K562 (cell line): ENCODE measurements at regions not wholly inside any gene's neighbourhood (a gene's known extent, or its start where the extent isn't known, plus 50 kb on each side); places are given as distances from the start of the nearest gene placed in this dataset.

Experiments
- ATAC-seq: fragments of 200-7000 bp; cut with Tn5 transposase; 3 replicates; pipeline ENCODE4 v1.9.1; 2020; ENCODE audit warnings: moderate library complexity
- BruUV-seq: library from RNA; stranded (reverse); fragments of 400-500 nt; replicated peaks from 2 replicates; lab custom pipeline; 2021; lab: Mats Ljungman, UMichigan
- CTCF ChIA-PET: fragments of 300-600 bp; formaldehyde crosslinking; extraction: SDS; loops from one replicate; lab custom pipeline; 2021; ENCODE audit warnings: low intra/inter-chr PET ratio; lab: Yijun Ruan, JAX
- POLR2A ChIA-PET: fragments of 300-600, 350-650 bp; sonication (Branson Sonifier 250); formaldehyde crosslinking; extraction: SDS; loops from one replicate; lab custom pipeline; 2021; ENCODE audit warnings: antibody characterized with exemption, inconsistent platforms; lab: Yijun Ruan, JAX
- DNase-seq, 4 experiments: peaks; one replicate each; pipeline versions ENCODE4 v3.0.0 to v3.0.0-alpha.2; 2011 to 2018; ENCODE audit warnings: low spot score in 3 of 4, mixed read lengths in 3 of 4; ENCODE audit errors: extremely low read depth in 1 of 4
- FAIRE-seq: peaks from 2 replicates; lab custom pipeline; 2011; peaks lifted over from hg19 to GRCh38; lab: Jason Lieb, UNC
- H2AFZ ChIP-seq: 2 replicates; pipeline ENCODE4 v1.6.0; 2011; ENCODE audit warnings: low read depth, low read length, control low read depth, inconsistent platforms
- H3K27ac ChIP-seq: fragments of 200-600 bp; 3 replicates; pipeline ENCODE4 v1.8.0; 2011; ENCODE audit warnings: low read depth, mild to moderate bottlenecking, control low read depth, inconsistent platforms, low read length, moderate library complexity, mixed read lengths; ENCODE audit errors: extremely low read depth
- H3K27me3 ChIP-seq, 2 experiments: fragments of 300-600 bp in 1 of 2; 2 replicates in 1 of 2; 3 replicates in 1 of 2; pipeline versions ENCODE4 v1.6.0 to v1.8.0; 2011; ENCODE audit warnings: inconsistent platforms in 2 of 2, low read length in 2 of 2, mild to moderate bottlenecking in 1 of 2, mixed read lengths in 1 of 2, moderate library complexity in 1 of 2; ENCODE audit not compliant: control insufficient read depth in 2 of 2, insufficient read depth in 2 of 2
- H3K36me3 ChIP-seq: fragments of 300-600 bp; 3 replicates; pipeline ENCODE4 v1.8.0; 2011; ENCODE audit warnings: mild to moderate bottlenecking, low read length, inconsistent platforms; ENCODE audit not compliant: control insufficient read depth, insufficient read depth
- H3K4me1 ChIP-seq, 2 experiments: fragments of 200-600 bp in 1 of 2; replicated peaks in 1 of 2; 2 replicates in 1 of 2; 3 replicates in 1 of 2; pipeline versions ENCODE4 v1.5.1 to v1.8.0; 2011; ENCODE audit warnings: inconsistent platforms in 2 of 2, low read length in 2 of 2, mild to moderate bottlenecking in 1 of 2, mixed read lengths in 1 of 2, moderate library complexity in 1 of 2; ENCODE audit not compliant: control insufficient read depth in 2 of 2, insufficient read depth in 2 of 2
- H3K4me2 ChIP-seq: 2 replicates; pipeline ENCODE4 v1.6.1; 2011; ENCODE audit warnings: low read length, control low read depth, inconsistent platforms, mixed read lengths; ENCODE audit not compliant: insufficient read depth
- H3K4me3 ChIP-seq: fragments of 200-600 bp; sonication (generic), shearing (Covaris generic); 2 replicates; pipeline ENCODE4 v1.5.1; 2016; ENCODE audit warnings: control low read depth, inconsistent platforms
- H3K79me2 ChIP-seq: fragments of 200-600 bp; 3 replicates; pipeline ENCODE4 v1.8.0; 2011; ENCODE audit warnings: low read length, inconsistent platforms; ENCODE audit not compliant: control insufficient read depth, insufficient read depth
- H3K9ac ChIP-seq, 2 experiments: 2 replicates each; pipeline versions ENCODE4 v1.6.0 to v1.6.1; 2011; ENCODE audit warnings: low read depth in 2 of 2, low read length in 2 of 2, control low read depth in 1 of 2, inconsistent platforms in 1 of 2, mild to moderate bottlenecking in 1 of 2, mixed read lengths in 1 of 2; ENCODE audit not compliant: insufficient read depth in 1 of 2
- H3K9me1 ChIP-seq: one replicate; pipeline ENCODE4 v1.6.0; 2011; ENCODE audit warnings: inconsistent platforms, mild to moderate bottlenecking, low read length, moderate library complexity; ENCODE audit not compliant: control insufficient read depth, insufficient read depth
- H3K9me3 ChIP-seq: replicated peaks from 2 replicates; pipeline ENCODE4 v1.5.1; 2011; ENCODE audit warnings: low read depth, low read length, inconsistent platforms; ENCODE audit not compliant: control insufficient read depth, insufficient read depth
- H4K20me1 ChIP-seq: replicated peaks from 2 replicates; pipeline ENCODE4 v1.6.1; 2011; ENCODE audit warnings: low read length, inconsistent platforms, mixed read lengths; ENCODE audit not compliant: control insufficient read depth, insufficient read depth
- CHD1 ChIP-seq: fragments of 200-600 bp; sonication (generic); IDR thresholded peaks from one replicate; pipeline ENCODE4 v1.6.1; 2012; ENCODE audit warnings: mild to moderate bottlenecking, moderate library complexity, low read length, inconsistent platforms
- HMG20A ChIP-seq: fragments of 450-650 bp; formaldehyde crosslinking; conservative IDR thresholded peaks from 2 replicates; pipeline ENCODE4 v1.4.0; 2020; ENCODE audit warnings: mild to moderate bottlenecking, mixed read lengths
- KAT2B ChIP-seq: IDR thresholded peaks from one replicate; pipeline ENCODE4 v1.6.1; 2012; ENCODE audit warnings: low read depth, mild to moderate bottlenecking, control low read depth, inconsistent platforms, low read length, moderate library complexity
- LCOR ChIP-seq: sonication (generic); formaldehyde crosslinking; IDR thresholded peaks from 2 replicates; pipeline ENCODE4 v1.8.0; 2022; ENCODE audit warnings: mild to moderate bottlenecking, missing genetic modification reagents
- NCOA4 ChIP-seq: fragments of 450-650 bp; IDR thresholded peaks from 2 replicates; pipeline ENCODE4 v1.6.1; 2018; ENCODE audit warnings: mild to moderate bottlenecking; ENCODE audit not compliant: partially characterized antibody
- PHB2 ChIP-seq: fragments of 450-650 bp; IDR thresholded peaks from 2 replicates; pipeline ENCODE4 v1.6.1; 2017; ENCODE audit warnings: low read depth
- RBM34 ChIP-seq: fragments of 200-400 bp; formaldehyde crosslinking; IDR thresholded peaks from 2 replicates; pipeline ENCODE4 v1.6.1; 2018; ENCODE audit warnings: low read length, borderline replicate concordance; ENCODE audit not compliant: insufficient read depth
- SMAD4 ChIP-seq: fragments of 250-450 bp; sonication (Bioruptor Pico); conservative IDR thresholded peaks from 2 replicates; pipeline ENCODE4 v1.8.0; 2021; ENCODE audit warnings: inconsistent platforms, mild to moderate bottlenecking, moderate library complexity
- TAF7 ChIP-seq: fragments of 450-650 bp; IDR thresholded peaks from 2 replicates; pipeline ENCODE4 v1.6.1; 2016; ENCODE audit warnings: missing genetic modification characterization, missing compliant biosample characterization
- ZKSCAN8 ChIP-seq: fragments of 200-800 bp; sonication (Bioruptor generic); IDR thresholded peaks from 2 replicates; pipeline ENCODE4 v1.6.1; 2016; ENCODE audit warnings: missing genetic modification characterization, missing compliant biosample characterization
- ZNF23 ChIP-seq: fragments of 250-450 bp; sonication (Bioruptor Pico); IDR thresholded peaks from 2 replicates; pipeline ENCODE4 v1.4.0; 2020; ENCODE audit warnings: mild to moderate bottlenecking
- WGBS: fragments of 100-300 bp; shearing (Covaris generic); methylation state at CpG from one replicate; pipeline ENCODE4 v1.1.6; 2016; ENCODE audit warnings: low coverage, mixed read lengths; ENCODE audit not compliant: insufficient coverage; ENCODE audit errors: missing lambda C conversion rate; 5-methylcytosine and 5-hydroxymethylcytosine counted together
- in situ Hi-C: fragments of 300-500 bp; cut with MboI; formaldehyde crosslinking; loops from 4 replicates; pipeline ENCODE4 v1.15.0; 2018; ENCODE audit warnings: inconsistent platforms, mixed read lengths
- intact Hi-C: fragments of 100-400 bp; cut with micrococcal nuclease; formaldehyde crosslinking; loops from 2 replicates; pipeline ENCODE4 v1.14.2; 2022
- TF ChIP-seq, protein P1 (sequence below): fragments of 450-650 bp; formaldehyde crosslinking; IDR thresholded peaks from 2 replicates; pipeline ENCODE4 v1.4.0; 2022; ENCODE audit warnings: mild to moderate bottlenecking, moderate library complexity
- TF ChIP-seq, protein P2 (sequence below): fragments of 250-450 bp; sonication (Bioruptor Pico); IDR thresholded peaks from 2 replicates; pipeline ENCODE4 v1.8.0; 2022; ENCODE audit warnings: moderate library complexity, mild to moderate bottlenecking, inconsistent platforms
- TF ChIP-seq, protein P3 (sequence below): sonication (generic); formaldehyde crosslinking; IDR thresholded peaks from 2 replicates; pipeline ENCODE4 v1.9.0; 2022; ENCODE audit warnings: mild to moderate bottlenecking, missing genetic modification reagents
- TF ChIP-seq, protein P4 (sequence below), 3 experiments: fragments of 200-800 bp in 1 of 3; sonication (Bioruptor generic) in 1 of 3; sonication (generic) in 1 of 3; formaldehyde crosslinking in 1 of 3; IDR thresholded peaks; 2 replicates each; pipeline versions ENCODE4 v1.6.1 to v1.8.0; 2016 to 2022; ENCODE audit warnings: mild to moderate bottlenecking in 2 of 3, missing compliant biosample characterization in 2 of 3, missing genetic modification characterization in 2 of 3, missing genetic modification reagents in 1 of 3

DNA sequence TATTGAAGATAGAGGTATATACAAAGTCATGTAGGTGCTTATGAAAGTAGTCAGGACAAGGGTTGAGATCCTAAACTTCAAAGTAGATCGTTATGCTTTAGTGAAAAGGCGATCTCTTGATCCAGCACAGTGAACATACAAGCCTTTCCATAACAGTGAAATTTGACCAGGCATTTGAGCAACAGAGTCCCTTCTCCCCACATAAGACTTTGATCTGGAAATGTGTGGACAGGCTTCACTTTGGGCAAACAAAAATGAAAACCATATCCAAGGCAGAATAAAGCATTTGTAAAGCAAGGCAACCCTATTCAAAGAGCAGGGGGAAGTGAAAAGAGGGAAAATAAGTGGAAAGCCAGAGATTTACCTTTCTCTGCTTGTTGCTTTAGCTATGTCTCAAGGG is 311.9 kb upstream of the SORCS1 start:
- no peaks in the 10 kb centered on the region for H3K4me1 ChIP-seq
- in situ Hi-C loops (no loop called here), intact Hi-C loops (no loop called here)
- no peaks in the 10 kb centered on the region for H3K9me1 ChIP-seq
- no peak overlapping the region for H3K27ac ChIP-seq
- H3K4me2 ChIP-seq, result no peak overlapping the region
- no TSS peak for BruUV-seq
- H3K27me3 ChIP-seq, result no peaks in the 10 kb centered on the region
- H3K36me3 ChIP-seq, result no peaks in the 10 kb centered on the region
- no peaks in the 10 kb centered on the region for H3K79me2 ChIP-seq
- H3K4me3 ChIP-seq, result no peak overlapping the region
- WGBS, result 0% methylated on average over 2 of the region's 2 CpGs
- no peak for DNase-seq
- H2AFZ ChIP-seq, result no peak overlapping the region
- ATAC-seq, result no peak
- H3K9ac ChIP-seq, result no peak overlapping the region
- POLR2A ChIA-PET, result no interaction called here
- H4K20me1 ChIP-seq, result no peaks in the 10 kb centered on the region
- no peaks in the 10 kb centered on the region for H3K9me3 ChIP-seq
- CTCF ChIA-PET, result no interaction called here
- TF ChIP-seq, protein P1, sequence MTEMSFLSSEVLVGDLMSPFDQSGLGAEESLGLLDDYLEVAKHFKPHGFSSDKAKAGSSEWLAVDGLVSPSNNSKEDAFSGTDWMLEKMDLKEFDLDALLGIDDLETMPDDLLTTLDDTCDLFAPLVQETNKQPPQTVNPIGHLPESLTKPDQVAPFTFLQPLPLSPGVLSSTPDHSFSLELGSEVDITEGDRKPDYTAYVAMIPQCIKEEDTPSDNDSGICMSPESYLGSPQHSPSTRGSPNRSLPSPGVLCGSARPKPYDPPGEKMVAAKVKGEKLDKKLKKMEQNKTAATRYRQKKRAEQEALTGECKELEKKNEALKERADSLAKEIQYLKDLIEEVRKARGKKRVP, result no peak
- TF ChIP-seq, protein P2, sequence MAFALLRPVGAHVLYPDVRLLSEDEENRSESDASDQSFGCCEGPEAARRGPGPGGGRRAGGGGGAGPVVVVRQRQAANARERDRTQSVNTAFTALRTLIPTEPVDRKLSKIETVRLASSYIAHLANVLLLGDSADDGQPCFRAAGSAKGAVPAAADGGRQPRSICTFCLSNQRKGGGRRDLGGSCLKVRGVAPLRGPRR, result no peak
- TF ChIP-seq RBM34, result no peak
- no peak for TF ChIP-seq TAF7 (tag)
- no peak for TF ChIP-seq LCOR (CRISPR knock-in tag)
- no peak for TF ChIP-seq ZNF23 (CRISPR knock-in tag)
- no peak for TF ChIP-seq NCOA4
- no peak for TF ChIP-seq KAT2B
- TF ChIP-seq, protein P3, sequence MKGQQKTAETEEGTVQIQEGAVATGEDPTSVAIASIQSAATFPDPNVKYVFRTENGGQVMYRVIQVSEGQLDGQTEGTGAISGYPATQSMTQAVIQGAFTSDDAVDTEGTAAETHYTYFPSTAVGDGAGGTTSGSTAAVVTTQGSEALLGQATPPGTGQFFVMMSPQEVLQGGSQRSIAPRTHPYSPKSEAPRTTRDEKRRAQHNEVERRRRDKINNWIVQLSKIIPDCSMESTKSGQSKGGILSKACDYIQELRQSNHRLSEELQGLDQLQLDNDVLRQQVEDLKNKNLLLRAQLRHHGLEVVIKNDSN, result no peak
- no peak for TF ChIP-seq ZKSCAN8
- no peak for TF ChIP-seq SMAD4 (CRISPR knock-in tag)
- TF ChIP-seq PHB2, result no peak
- no peak for TF ChIP-seq CHD1
- TF ChIP-seq, protein P4, sequence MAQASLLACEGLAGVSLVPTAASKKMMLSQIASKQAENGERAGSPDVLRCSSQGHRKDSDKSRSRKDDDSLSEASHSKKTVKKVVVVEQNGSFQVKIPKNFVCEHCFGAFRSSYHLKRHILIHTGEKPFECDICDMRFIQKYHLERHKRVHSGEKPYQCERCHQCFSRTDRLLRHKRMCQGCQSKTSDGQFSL (CRISPR knock-in tag; IDR thresholded peaks at IDR 0.05), result no peak
- TF ChIP-seq, protein P4 (tag; IDR thresholded peaks at IDR 0.05), result no peak
- TF ChIP-seq HMG20A (CRISPR knock-in tag), result no peak
- no peak for FAIRE-seq
